ENCODE measurements at regions not wholly inside any gene's neighbourhood (a gene's known extent, or its start where the extent isn't known, plus 50 kb on each side); places are given as distances from the start of the nearest gene placed in this dataset.

- Histone ChIP-seq H3K9ac (ENCODE audit: extremely low read depth, insufficient read length, low read length) (no peak overlapping the region), H2BK12ac (ENCODE audit: insufficient read length, low read depth, low read length) (no peak overlapping the region), H3K18ac (ENCODE audit: insufficient read length, low read depth, low read length) (no peak overlapping the region), H3K27ac (ENCODE audit: insufficient read length, low read depth, low read length) (no peak overlapping the region), H4K5ac (ENCODE audit: insufficient read length, low read depth, low read length) (no peak overlapping the region), H2BK5ac (ENCODE audit: insufficient read length, low read length) (no peak overlapping the region), H4K91ac (ENCODE audit: insufficient read length, low read depth, low read length) (no peak overlapping the region), H3K56ac (ENCODE audit: insufficient read length, low read depth, low read length) (no peak overlapping the region), H3K23me2 (ENCODE audit: insufficient read length, low read depth, low read length, poor library complexity, severe bottlenecking) (no peaks in the 10 kb centered on the region), H3K9me3 (ENCODE audit: control insufficient read depth, low read depth, low read length) (no peaks in the 10 kb centered on the region), H3K79me1 (ENCODE audit: insufficient read depth, low read depth, low read length, poor library complexity, severe bottlenecking) (no peaks in the 10 kb centered on the region), H2BK15ac (ENCODE audit: low read depth, low read length) (no peak overlapping the region), H3K4me1 (ENCODE audit: insufficient read depth, low read length) (no peaks in the 10 kb centered on the region), H3K79me2 (ENCODE audit: insufficient read depth, low read length) (no peaks in the 10 kb centered on the region), H3T11ph (ENCODE audit: low read length) (no peak overlapping the region), H2BK120ac (ENCODE audit: low read depth, low read length, poor library complexity, severe bottlenecking) (no peak overlapping the region), H2AFZ (ENCODE audit: low read length) (no peak overlapping the region), H3K4ac (ENCODE audit: low read depth, low read length) (no peak overlapping the region), H4K20me1 (ENCODE audit: control insufficient read depth, insufficient read depth, insufficient read length) (no peaks in the 10 kb centered on the region), H4K8ac (replicated peaks; ENCODE audit: insufficient read length, low read depth, low read length) (no peak overlapping the region), H3K23ac (ENCODE audit: insufficient read length, low read depth, low read length) (no peak overlapping the region), H2AK5ac (ENCODE audit: insufficient read length, low read length) (no peak overlapping the region), H2BK20ac (ENCODE audit: low read depth, low read length, poor library complexity, severe bottlenecking) (no peak overlapping the region), H3K14ac (ENCODE audit: insufficient read depth, low read length) (no peak overlapping the region), H3K27me3 (ENCODE audit: insufficient read depth, low read length) (no peaks in the 10 kb centered on the region), H3K4me2 (ENCODE audit: insufficient read depth, insufficient read length, low read length) (no peak overlapping the region)
- Mint-ChIP-seq H3K27ac (no peak overlapping the region), H3K36me3 (ENCODE audit: insufficient read depth in 1 of 3, low read depth in 3 of 3) (no peaks in the 10 kb centered on the region), H3K4me1 (peaks cover 0 to 7% of the 10 kb centered on the region in 2 experiments; a peak in 2 of 4 replicates), H3K9me3 (no peaks in the 10 kb centered on the region), H3K4me3 (no peak overlapping the region), H3K27me3 (ENCODE audit: low read depth) (no peaks in the 10 kb centered on the region; the same call in 1 of the 2 replicates)
- WGBS (ENCODE audit: extremely low coverage, insufficient read length, low lambda C conversion rate): no CpG with 5 or more reads among the region's 2 CpGs
- no peak for DNase-seq
- no peak for TF ChIP-seq CTCF (conservative IDR thresholded peaks at IDR 0.05)
Observed at GRCh38 chr11:36848660-36849059, 250.6 kb upstream of the RAG2 start.
